Osteocyte (in vitro differentiated cells): ENCODE measurements at regions not wholly inside any gene's neighbourhood (a gene's known extent, or its start where the extent isn't known, plus 50 kb on each side); places are given as distances from the start of the nearest gene placed in this dataset.

Source experiments
- DNase-seq: peaks from one replicate; pipeline ENCODE4 v3.0.0; 2021; ENCODE audit warnings: mixed read lengths; ENCODE audit not compliant: unreplicated experiment; ENCODE audit errors: extremely low spot score
- H3K27ac Mint-ChIP-seq: one replicate; pipeline ENCODE4 v1.8.0; 2021; ENCODE audit warnings: mild to moderate bottlenecking, mixed read lengths; ENCODE audit not compliant: unreplicated experiment
- H3K27me3 Mint-ChIP-seq: one replicate; pipeline ENCODE4 v1.8.0; 2021; ENCODE audit warnings: mixed read lengths; ENCODE audit not compliant: unreplicated experiment
- H3K36me3 Mint-ChIP-seq: one replicate; pipeline ENCODE4 v1.8.0; 2021; ENCODE audit warnings: mixed read lengths; ENCODE audit not compliant: unreplicated experiment
- H3K4me1 Mint-ChIP-seq: one replicate; pipeline ENCODE4 v1.8.0; 2021; ENCODE audit warnings: mixed read lengths; ENCODE audit not compliant: unreplicated experiment
- H3K4me3 Mint-ChIP-seq: one replicate; pipeline ENCODE4 v1.8.0; 2021; ENCODE audit warnings: mild to moderate bottlenecking, moderate library complexity, mixed read lengths; ENCODE audit not compliant: unreplicated experiment
- H3K9me3 Mint-ChIP-seq: one replicate; pipeline ENCODE4 v1.8.0; 2021; ENCODE audit warnings: mixed read lengths; ENCODE audit not compliant: unreplicated experiment
- CTCF ChIP-seq: fragments of 200-600 bp; sonication (generic); IDR thresholded peaks from 2 replicates; pipeline ENCODE4 v1.5.0; 2021; ENCODE audit warnings: antibody characterized with exemption, mild to moderate bottlenecking, moderate library complexity

- no peak for DNase-seq
- TF ChIP-seq CTCF: no peak
- Mint-ChIP-seq H3K27ac (no peak overlapping the region), H3K36me3 (no peaks in the 10 kb centered on the region), H3K27me3 (peaks cover 4% of the 10 kb centered on the region), H3K9me3 (no peaks in the 10 kb centered on the region), H3K4me1 (peaks cover 11% of the 10 kb centered on the region), H3K4me3 (no peak overlapping the region)
These were observed 459.8 kb downstream of the METTL4 start for GRCh38 chr18:2111456-2111855.

- TF ChIP-seq CTCF: no peak
- H3K27ac Mint-ChIP-seq: no peak overlapping the region
- no peaks in the 10 kb centered on the region for H3K36me3 Mint-ChIP-seq
These were observed 458.8 kb downstream of the METTL4 start for GRCh38 chr18:2112435-2113045.

GRCh38 chr18:2114289-2114688 is 457.0 kb downstream of the METTL4 start:
- Mint-ChIP-seq H3K36me3 (no peaks in the 10 kb centered on the region), H3K27me3 (peaks cover 14% of the 10 kb centered on the region), H3K27ac (no peak overlapping the region), H3K4me3 (no peak overlapping the region), H3K9me3 (no peaks in the 10 kb centered on the region), H3K4me1 (peaks cover 11% of the 10 kb centered on the region)
- no peak for DNase-seq
- no peak for TF ChIP-seq CTCF

More at GRCh38 chr18:2112435-2113045, 458.8 kb downstream of the METTL4 start:
- DNase-seq: no peak
- Mint-ChIP-seq H3K9me3 (no peaks in the 10 kb centered on the region), H3K4me1 (peaks cover 11% of the 10 kb centered on the region), H3K27me3 (peaks cover 5% of the 10 kb centered on the region), H3K4me3 (no peak overlapping the region)

DNA sequence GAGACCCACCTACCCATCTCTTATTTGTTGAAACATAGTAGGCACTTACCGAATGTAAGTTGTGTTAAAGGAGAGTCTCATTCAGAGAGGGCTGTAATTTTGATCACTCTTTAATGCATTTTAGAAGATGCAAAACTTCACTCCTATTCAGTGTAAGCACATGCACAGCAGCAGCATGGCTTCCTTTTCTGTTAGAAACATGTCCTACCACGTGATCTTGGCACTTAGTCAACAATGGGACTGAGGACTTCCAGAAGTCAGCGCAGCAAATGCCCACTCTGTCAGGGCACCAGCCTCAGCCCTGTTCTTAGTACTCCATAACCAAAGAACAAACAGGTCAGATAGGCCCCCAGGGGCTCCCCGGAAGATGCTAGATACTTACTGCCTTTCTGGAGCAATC is 456.5 kb downstream of the METTL4 start:
- no peak overlapping the region for H3K27ac Mint-ChIP-seq
- no peaks in the 10 kb centered on the region for H3K36me3 Mint-ChIP-seq
- no peak for TF ChIP-seq CTCF
- H3K9me3 Mint-ChIP-seq: no peaks in the 10 kb centered on the region
- no peak overlapping the region for H3K4me3 Mint-ChIP-seq
- H3K4me1 Mint-ChIP-seq: peaks cover 11% of the 10 kb centered on the region
- no peak for DNase-seq
- peaks cover 16% of the 10 kb centered on the region for H3K27me3 Mint-ChIP-seq

DNA sequence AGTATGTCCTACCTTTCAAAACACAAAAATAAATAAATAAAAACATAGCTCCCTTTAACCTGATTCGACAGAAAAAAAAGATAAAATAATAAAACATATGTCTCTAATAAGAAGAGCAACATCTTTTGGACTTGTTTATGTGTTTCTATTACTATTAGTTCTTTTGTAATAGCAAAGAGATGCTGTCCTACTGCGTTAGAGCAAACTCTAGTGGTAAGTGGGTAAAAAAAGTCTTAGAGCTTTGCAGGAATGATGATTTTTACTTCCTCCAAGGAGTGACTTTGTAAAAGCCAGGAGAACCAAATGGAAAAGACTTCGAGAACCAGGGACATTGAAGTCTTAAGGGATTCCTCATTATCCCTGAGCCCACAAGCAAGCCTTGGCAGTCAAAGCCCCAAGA is 450.1 kb downstream of the METTL4 start:
- Mint-ChIP-seq H3K36me3 (no peaks in the 10 kb centered on the region), H3K27ac (no peak overlapping the region), H3K9me3 (no peaks in the 10 kb centered on the region), H3K4me1 (no peaks in the 10 kb centered on the region), H3K27me3 (peaks cover 13% of the 10 kb centered on the region), H3K4me3 (no peak overlapping the region)
- DNase-seq: no peak
- no peak for TF ChIP-seq CTCF
